GM21528 (cell line): ENCODE measurements at regions not wholly inside any gene's neighbourhood (a gene's known extent, or its start where the extent isn't known, plus 50 kb on each side); places are given as distances from the start of the nearest gene placed in this dataset.

Experiments
- ATAC-seq: cut with Tn5 transposase; IDR thresholded peaks from one replicate; pipeline ENCODE4 v1.9.1; 2021; ENCODE audit warnings: mild to moderate bottlenecking, moderate library complexity; ENCODE audit not compliant: unreplicated experiment, low FRiP score

GRCh38 chr1:81410941-81411340 lies 389.8 kb upstream of the ADGRL2 start:
- no peak for ATAC-seq

DNA sequence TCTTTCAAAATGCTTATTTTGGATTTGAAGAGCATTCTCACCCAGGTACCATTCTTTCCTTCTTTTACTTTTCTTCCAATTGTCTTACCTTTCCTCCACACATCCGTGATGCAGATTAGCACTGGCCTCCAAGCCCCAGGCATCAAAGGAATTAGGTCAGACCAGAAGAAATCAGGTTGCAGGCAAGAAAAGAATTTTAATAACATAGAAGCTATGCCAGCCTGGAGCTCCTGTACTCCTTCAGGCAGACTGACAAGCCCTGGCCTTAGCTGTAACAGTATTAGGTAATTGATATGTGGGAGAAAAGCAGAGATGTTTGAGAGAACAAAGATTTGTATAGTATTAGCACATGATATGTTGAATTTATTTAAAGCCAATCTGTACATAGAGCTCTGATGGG lies 390.4 kb upstream of the ADGRL2 start:
- no peak for ATAC-seq

DNA sequence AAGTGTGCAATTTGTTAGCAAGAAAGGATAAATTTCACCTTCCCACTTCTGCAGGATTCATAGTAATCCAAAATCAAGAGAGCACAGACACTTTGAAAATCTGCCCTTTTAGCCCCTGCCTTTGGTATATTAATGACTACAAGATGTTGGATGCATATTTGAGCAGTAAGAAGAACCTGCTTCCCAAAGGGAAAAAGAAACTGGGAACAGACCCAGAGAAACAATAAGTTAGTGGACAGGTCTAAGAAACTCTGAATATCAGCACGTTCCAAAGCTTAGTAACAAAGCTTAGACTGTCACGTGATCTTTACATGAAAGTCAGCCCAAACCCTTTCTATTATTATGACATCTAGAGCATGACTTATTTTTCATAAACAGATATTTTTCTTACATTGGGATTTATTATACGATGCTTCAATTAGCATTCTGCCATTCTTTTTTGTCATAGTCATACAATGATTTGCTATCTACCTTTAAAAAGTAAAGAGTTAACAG lies 390.9 kb upstream of the ADGRL2 start:
- no peak for ATAC-seq

- no peak for ATAC-seq
These were observed 391.5 kb upstream of the ADGRL2 start for GRCh38 chr1:81409262-81409661.

GRCh38 chr1:81408419-81408818 lies 392.3 kb upstream of the ADGRL2 start:
- ATAC-seq: no peak

DNA sequence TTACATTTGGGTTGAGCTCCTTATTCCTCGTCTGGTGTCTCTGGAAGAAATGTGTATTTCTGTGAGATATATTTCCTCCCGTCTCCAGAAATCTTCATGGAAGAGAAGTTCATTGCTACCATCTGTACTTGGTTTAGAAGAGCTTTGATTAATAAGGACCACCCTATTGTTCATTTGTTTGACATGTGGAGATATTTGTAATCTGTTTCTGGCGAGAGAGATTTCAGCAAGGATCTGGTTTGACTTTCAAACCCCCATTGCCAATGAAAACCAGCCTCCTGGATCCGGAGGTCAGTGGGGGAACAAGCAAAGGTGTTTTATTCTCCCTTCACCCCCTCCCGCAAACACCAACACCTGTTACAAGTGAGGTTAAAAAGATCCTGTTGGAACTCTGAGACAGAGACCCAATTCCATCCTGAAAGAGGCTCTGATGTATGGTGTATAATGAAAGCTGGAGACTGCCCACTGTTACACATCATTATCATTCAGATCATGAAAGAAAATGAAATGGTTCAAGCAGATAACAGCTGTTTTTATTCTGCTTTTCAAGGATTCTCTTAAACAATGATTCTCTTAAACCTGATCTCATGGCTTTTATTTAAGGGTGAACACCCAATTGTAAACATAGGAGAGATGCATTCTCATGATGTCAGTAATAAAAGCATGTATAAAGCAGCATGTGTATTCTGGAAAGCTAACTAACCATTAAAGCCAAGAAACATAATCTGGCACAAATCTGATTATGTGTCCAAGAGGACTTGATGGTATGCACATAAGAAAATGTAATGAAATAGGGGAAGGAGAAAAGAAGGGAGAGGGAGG lies 393.5 kb upstream of the ADGRL2 start:
- no peak for ATAC-seq

DNA sequence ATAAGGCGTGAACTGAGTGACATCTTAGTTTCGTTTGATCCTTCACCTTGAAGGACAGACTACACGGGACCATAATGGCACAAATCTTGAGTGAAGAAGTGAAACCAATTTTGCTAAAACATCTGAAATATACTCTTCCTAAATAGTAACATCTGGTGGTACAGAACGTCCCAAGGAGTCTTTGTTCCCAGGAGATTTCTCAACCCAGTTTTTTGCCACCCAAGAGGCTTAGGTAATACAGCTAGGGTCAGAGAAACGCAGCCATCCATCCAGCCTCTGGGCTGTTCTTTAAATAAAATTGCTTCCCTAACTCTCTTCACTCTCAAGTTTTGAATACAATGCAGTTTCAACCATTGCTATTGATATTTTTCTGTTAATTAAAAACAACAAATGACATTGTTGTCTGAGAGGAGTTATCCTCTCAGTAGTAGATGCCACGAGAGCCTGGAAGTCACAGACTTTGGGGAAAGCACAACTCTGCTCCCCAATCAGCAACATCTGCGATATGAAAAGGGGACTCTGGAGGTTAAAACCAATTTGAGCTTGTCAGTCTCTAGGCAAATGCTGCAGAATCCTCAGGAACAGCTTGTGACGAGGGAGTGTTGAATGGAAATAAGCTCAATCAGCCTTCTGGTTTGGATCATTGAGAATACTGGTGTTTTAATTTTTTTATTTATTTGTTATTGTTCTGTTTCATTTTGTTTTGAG lies 394.3 kb upstream of the ADGRL2 start:
- ATAC-seq: no peak

DNA sequence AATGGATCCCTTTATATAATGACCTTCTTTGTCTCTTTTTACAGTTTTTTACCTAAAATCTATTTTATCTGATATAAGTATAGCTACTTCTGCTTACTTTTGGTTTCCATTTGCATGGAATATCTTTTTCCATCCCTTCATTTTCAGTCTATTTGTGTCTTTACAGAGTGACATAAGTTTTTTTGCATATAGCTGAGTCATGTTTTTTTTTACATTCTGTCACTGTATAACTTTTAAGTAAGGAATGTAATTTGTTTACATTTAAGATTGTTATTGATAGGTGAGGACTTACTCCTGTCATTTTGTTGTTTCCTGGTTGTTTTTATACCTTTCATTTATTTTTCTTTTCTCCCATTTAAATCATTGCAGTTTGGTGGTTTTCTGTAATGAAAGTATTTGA lies 402.7 kb upstream of the ADGRL2 start:
- ATAC-seq: no peak

DNA sequence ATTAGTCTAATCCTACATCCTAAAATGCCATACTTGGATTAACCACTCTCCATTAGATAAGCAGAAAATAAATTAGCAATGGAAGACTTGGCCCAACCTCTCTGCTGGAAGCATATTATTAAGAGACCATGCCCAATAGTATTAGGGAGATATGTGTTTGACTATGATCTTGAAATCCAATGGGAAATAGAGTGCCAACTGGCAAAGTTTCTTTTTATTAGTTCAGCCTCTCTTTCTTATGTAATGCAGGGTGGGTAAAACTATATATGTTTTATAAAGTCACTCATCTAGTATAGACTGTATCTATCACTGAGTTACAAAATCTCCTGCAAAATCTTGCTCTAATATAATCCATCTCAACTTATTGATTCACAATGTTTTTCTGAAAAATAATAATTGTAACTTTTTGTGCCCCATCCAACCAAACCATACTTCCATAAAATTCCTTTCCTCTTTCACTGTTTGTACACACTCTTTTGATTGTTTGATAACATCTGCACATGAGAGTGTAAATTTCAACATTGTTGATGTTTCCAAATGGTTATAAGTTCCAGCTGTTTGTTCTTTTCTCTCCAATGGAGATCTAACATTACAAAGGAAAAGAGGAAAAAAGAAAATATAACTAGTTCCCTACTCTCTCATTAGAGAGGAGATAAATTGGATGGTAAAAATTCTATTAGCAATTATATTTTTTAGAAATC lies 408.1 kb upstream of the ADGRL2 start:
- no peak for ATAC-seq

DNA sequence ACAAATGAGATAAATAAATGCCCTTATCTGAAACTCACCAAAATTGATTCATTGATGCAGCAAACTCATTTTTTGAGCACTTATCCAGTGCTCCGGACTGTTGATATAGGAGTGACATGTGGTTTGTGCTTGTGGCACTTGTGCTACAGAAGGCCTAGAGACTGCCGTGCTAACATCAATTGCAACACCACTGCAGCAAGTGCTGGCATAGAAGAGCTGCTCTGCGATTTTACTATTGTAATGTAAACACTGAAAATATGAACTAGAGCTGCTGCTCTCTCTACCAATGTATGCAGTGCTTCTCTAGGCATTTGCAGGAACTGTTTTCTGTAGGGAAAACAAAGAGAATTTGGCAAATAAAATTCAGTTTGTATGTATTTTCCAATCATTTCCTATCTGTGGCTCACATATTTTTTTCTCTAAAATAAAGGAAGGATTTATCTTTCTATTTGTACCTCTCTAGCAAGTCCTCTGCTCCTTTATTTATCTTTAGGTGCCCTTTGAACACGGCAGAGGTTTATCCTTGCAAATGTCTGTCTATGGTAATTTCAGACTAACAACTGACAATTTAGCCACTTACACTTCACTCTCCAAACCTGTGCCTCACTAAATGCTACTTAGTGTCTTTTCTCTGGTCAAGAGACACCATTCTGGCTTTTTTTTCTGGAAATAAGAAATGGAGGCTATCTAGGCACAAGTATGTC lies 409.5 kb upstream of the ADGRL2 start:
- no peak for ATAC-seq

DNA sequence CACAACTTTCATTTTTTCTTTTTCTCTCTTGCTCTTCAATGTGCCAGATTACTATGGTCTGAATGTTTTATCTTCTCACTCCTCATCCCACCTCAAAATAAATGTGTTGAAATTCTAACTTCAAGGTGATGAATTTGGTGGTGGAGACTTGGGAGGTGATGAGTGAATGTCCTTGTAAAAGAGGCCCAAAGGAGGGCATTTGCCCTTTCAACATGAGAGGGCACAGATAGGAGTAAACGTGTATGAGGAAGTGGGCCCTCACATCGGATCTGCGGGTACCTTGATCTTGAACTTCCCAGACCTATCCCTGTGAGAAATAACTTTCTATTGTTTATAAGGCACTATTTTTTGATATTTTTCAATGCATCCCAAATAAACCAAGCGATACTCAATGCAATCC lies 412.3 kb upstream of the ADGRL2 start:
- ATAC-seq: no peak

DNA sequence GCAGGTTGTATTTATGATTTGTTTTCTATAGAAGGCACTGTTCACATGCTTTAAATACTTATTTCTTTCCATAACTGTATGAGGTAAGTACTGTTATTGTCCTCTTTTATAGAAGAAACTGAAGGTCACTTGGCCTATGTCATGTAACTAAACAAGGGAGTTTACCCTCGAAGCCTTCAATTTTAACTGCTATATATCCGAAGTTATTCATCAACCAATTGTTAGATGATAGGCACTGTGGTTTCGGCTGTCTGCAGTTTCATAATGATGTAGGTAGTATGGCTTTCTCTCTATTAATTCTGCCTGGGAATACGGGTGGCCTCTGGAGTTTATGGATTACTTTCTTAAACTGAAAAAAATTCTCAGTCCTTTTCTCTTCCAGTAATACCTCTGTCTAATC lies 413.3 kb upstream of the ADGRL2 start:
- no peak for ATAC-seq

- ATAC-seq: no peak
These were observed 418.2 kb upstream of the ADGRL2 start for GRCh38 chr1:81382561-81382960.

DNA sequence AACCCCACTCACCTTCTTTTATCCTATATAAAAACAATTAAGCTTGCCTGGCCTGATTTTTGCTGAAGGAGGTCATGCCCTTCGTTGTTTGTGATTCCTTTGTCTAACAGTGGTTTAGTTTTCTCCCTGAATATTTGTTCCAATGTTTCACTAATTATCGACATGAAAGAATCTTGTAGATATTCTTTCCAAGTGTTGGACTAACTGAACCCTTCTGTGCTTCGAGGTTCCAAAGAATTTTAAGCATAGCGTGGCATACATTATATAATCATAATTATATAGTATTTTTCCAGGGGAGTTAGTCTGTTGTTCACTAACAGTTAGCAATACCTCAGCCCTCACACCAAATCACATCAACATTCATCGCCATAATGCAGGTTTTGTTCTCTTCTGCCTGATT lies 418.9 kb upstream of the ADGRL2 start:
- ATAC-seq: no peak

GRCh38 chr1:81380436-81380835 lies 420.3 kb upstream of the ADGRL2 start:
- no peak for ATAC-seq

- no peak for ATAC-seq
These were observed 421.3 kb upstream of the ADGRL2 start for GRCh38 chr1:81379430-81379829.

- no peak for ATAC-seq
These were observed 423.3 kb upstream of the ADGRL2 start for GRCh38 chr1:81377406-81377805.

DNA sequence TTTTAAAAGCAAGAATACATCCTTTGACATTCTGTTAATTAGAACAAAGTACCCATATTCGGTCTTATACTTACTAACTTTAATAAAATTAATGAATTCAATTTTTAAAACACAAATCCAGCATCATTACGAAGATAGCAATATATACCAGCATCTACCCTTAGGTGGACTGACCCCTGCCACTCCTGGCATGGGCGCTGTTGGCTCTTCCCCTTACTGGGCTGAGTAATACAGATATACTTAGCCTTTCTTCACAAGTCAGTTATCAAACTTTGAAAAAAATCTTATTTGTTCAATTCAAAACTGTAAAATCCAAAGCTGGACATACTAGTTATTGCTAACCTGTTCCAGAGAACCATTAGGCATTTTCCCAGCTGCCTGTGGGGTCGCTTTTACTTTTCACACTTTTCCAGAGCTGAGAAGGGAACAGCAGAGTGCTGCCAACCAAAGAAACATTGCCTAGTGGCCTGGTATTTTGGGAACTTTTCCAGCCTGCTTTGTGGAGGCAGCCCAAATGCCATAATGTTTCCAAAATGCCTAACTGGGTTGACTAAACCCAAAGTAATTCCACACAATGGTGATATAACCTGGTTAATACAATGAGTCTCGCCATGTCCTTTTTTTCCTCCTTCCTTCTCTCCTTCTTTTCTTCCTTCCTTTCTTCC lies 424.7 kb upstream of the ADGRL2 start:
- ATAC-seq: no peak

DNA sequence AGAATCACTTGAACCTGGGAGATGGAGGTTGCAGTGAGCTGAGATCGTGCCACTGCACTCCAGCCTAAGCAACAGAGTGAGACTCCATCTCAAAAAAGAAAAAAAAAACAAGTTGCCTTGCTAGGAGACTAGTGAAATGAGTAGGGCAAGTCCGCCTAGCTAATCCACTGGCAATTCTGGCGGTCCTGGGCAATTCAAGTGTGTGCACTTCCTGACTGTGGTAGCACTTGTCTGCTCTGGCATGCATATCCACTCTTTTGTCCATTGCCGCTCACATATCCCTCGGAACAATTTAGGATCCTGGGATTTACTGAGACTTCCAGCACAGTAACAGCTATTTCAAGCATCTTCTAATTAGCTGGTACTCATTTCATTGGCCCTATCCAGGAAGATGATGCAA lies 426.3 kb upstream of the ADGRL2 start:
- no peak for ATAC-seq

GRCh38 chr1:81371864-81372263 lies 428.9 kb upstream of the ADGRL2 start:
- ATAC-seq: no peak
